ENCODE measurements at regions not wholly inside any gene's neighbourhood (a gene's known extent, or its start where the extent isn't known, plus 50 kb on each side); places are given as distances from the start of the nearest gene placed in this dataset.
A peak's percentile ranks its signal among the peaks of the same experiment; 100 is the strongest.

- DNase-seq (ENCODE audit: low spot score) = no peak
Measured at GRCh38 chr6:97815301-97815812, 532.3 kb upstream of the MMS22L start.

GRCh38 chr6:97816526-97816925, 533.5 kb upstream of the MMS22L start:
- no peak for DNase-seq (ENCODE audit: low spot score)

- no peak for DNase-seq (ENCODE audit: low spot score)
Measured at GRCh38 chr6:97819710-97820109, 536.7 kb upstream of the MMS22L start.

- DNase-seq (ENCODE audit: low spot score) = no peak
Measured at GRCh38 chr6:97820400-97820799, 537.4 kb upstream of the MMS22L start.

- DNase-seq (ENCODE audit: low spot score) = no peak
Measured at GRCh38 chr6:97822632-97823031, 539.6 kb upstream of the MMS22L start.

- DNase-seq (ENCODE audit: low spot score) = peak; percentile 27
Measured at GRCh38 chr6:97841763-97842162, 558.7 kb upstream of the MMS22L start.

- no peak for DNase-seq (ENCODE audit: low spot score)
Measured at GRCh38 chr6:97842521-97842920, 559.5 kb upstream of the MMS22L start.

GRCh38 chr6:97849390-97849789, 566.4 kb upstream of the MMS22L start:
- DNase-seq (ENCODE audit: low spot score) = no peak

GRCh38 chr6:97850458-97851212, 567.6 kb upstream of the MMS22L start:
- DNase-seq (ENCODE audit: low spot score) = peak; percentile 21

GRCh38 chr6:97863697-97864096, 580.7 kb upstream of the MMS22L start:
- DNase-seq (ENCODE audit: low spot score) = no peak

- DNase-seq (ENCODE audit: low spot score) = no peak
Measured at GRCh38 chr6:97864366-97864765, 581.4 kb upstream of the MMS22L start.

GRCh38 chr6:97864826-97865225, 581.8 kb upstream of the MMS22L start:
- DNase-seq (ENCODE audit: low spot score) = no peak

- peak; percentile 8 for DNase-seq (ENCODE audit: low spot score)
Measured at GRCh38 chr6:97865612-97866011, 582.6 kb upstream of the MMS22L start.

GRCh38 chr6:97866616-97867015, 583.6 kb upstream of the MMS22L start:
- DNase-seq (ENCODE audit: low spot score) = no peak

GRCh38 chr6:97867177-97867576, 584.2 kb upstream of the MMS22L start:
- DNase-seq (ENCODE audit: low spot score) = no peak

GRCh38 chr6:97870273-97870672, 587.3 kb upstream of the MMS22L start:
- no peak for DNase-seq (ENCODE audit: low spot score)

- no peak for DNase-seq (ENCODE audit: low spot score)
Measured at GRCh38 chr6:97876711-97877110, 593.7 kb upstream of the MMS22L start.

GRCh38 chr6:97882755-97883154, 599.7 kb upstream of the MMS22L start:
- DNase-seq (ENCODE audit: low spot score) = no peak

GRCh38 chr6:97885325-97885724, 602.3 kb upstream of the MMS22L start:
- DNase-seq (ENCODE audit: low spot score) = no peak

- no peak for DNase-seq (ENCODE audit: low spot score)
Measured at GRCh38 chr6:97885828-97886227, 602.8 kb upstream of the MMS22L start.

- DNase-seq (ENCODE audit: low spot score) = no peak
Measured at GRCh38 chr6:97901531-97901930, 618.5 kb upstream of the MMS22L start.

- DNase-seq (ENCODE audit: low spot score) = no peak
Measured at GRCh38 chr6:97909380-97909779, 626.4 kb upstream of the MMS22L start.

GRCh38 chr6:97913721-97914120, 630.7 kb upstream of the MMS22L start:
- no peak for DNase-seq (ENCODE audit: low spot score)

GRCh38 chr6:97914912-97915311, 631.9 kb upstream of the MMS22L start:
- no peak for DNase-seq (ENCODE audit: low spot score)
